B cell (primary cell): ENCODE measurements at regions not wholly inside any gene's neighbourhood (a gene's known extent, or its start where the extent isn't known, plus 50 kb on each side); places are given as distances from the start of the nearest gene placed in this dataset.

Experiments used
- ATAC-seq: fragments of 200-7000 bp; cut with Tn5 transposase; one replicate; pipeline ENCODE4 v1.10.0; 2021; ENCODE audit warnings: low read depth, mild to moderate bottlenecking, moderate number of reproducible peaks, moderate library complexity
- CTCF ChIA-PET: fragments of 350-600 bp; sonication (Branson Sonifier 250); formaldehyde crosslinking; loops from one replicate; lab custom pipeline; 2021; ENCODE audit warnings: antibody characterized with exemption, inconsistent platforms; lab: Charles Lee
- POLR2A ChIA-PET: fragments of 350-600 bp; sonication (Branson Sonifier 250); formaldehyde crosslinking; loops from one replicate; lab custom pipeline; 2021; ENCODE audit warnings: antibody characterized with exemption; lab: Charles Lee
- DNase-seq: peaks from one replicate; pipeline ENCODE4 v3.0.0; 2013
- H2AFZ ChIP-seq: 2 replicates; pipeline ENCODE4 v1.6.1; 2012; ENCODE audit warnings: mild to moderate bottlenecking, low read depth, low read length; ENCODE audit not compliant: insufficient read depth, poor library complexity, severe bottlenecking
- H3K27ac ChIP-seq, 2 donors: 1 replicate in 1 of 2; 2 replicates in 1 of 2; pipeline ENCODE4 v1.5.1; 2012 to 2013; ENCODE audit warnings: low read length in 2 of 2, mild to moderate bottlenecking in 2 of 2, moderate library complexity in 1 of 2
- H3K27me3 ChIP-seq, 4 experiments: fragments of 200-600 bp in 1 of 4; sonication (generic) in 1 of 4; replicated peaks in 1 of 4; 1 replicate in 2 of 4; 2 replicates in 2 of 4; pipeline versions ENCODE4 v1.6.1 to v1.7.0; 2013 to 2016; ENCODE audit warnings: low read length in 3 of 4, mild to moderate bottlenecking in 2 of 4, mixed read lengths in 1 of 4, moderate library complexity in 1 of 4; ENCODE audit not compliant: insufficient read depth in 4 of 4, control insufficient read depth in 3 of 4; ENCODE audit errors: control extremely low read depth in 1 of 4
- H3K36me3 ChIP-seq, 2 experiments: replicated peaks in 1 of 2; 1 replicate in 1 of 2; 2 replicates in 1 of 2; pipeline versions ENCODE4 v1.6.1 to v1.7.1; 2013; ENCODE audit warnings: low read length in 1 of 2; ENCODE audit not compliant: insufficient read depth in 2 of 2, control insufficient read depth in 1 of 2; ENCODE audit errors: control extremely low read depth in 1 of 2, extremely low read depth in 1 of 2
- H3K4me1 ChIP-seq, 2 donors: fragments of 200-600 bp in 1 of 2; sonication (generic) in 1 of 2; 1 replicate in 1 of 2; 2 replicates in 1 of 2; pipeline versions ENCODE4 v1.5.1 to v1.6.1; 2013 to 2017; ENCODE audit warnings: low read length in 2 of 2; ENCODE audit not compliant: control insufficient read depth in 2 of 2, insufficient read depth in 2 of 2
- H3K4me2 ChIP-seq: replicated peaks from 2 replicates; pipeline ENCODE3; 2012; ENCODE audit warnings: mild to moderate bottlenecking, low read depth, low read length; ENCODE audit not compliant: poor library complexity, severe bottlenecking
- H3K4me3 ChIP-seq, 5 experiments: fragments of 200-600 bp in 1 of 5; sonication (generic) in 1 of 5; 1 replicate in 3 of 5; 2 replicates in 2 of 5; pipeline versions ENCODE4 v1.5.1 to v1.7.0; 2011 to 2016; ENCODE audit warnings: low read length in 4 of 5, mild to moderate bottlenecking in 4 of 5, low read depth in 2 of 5, control low read depth in 1 of 5, moderate library complexity in 1 of 5; ENCODE audit not compliant: insufficient read depth in 1 of 5; ENCODE audit errors: control extremely low read depth in 1 of 5, extremely low read depth in 1 of 5
- H3K79me2 ChIP-seq: fragments of 200-600 bp; sonication (generic); one replicate; pipeline ENCODE4 v1.6.0; 2016; ENCODE audit warnings: low read length; ENCODE audit not compliant: control insufficient read depth, insufficient read depth
- H3K9ac ChIP-seq: fragments of 200-600 bp; sonication (generic); 2 replicates; pipeline ENCODE4 v1.6.1; 2017; ENCODE audit warnings: mild to moderate bottlenecking, low read length, moderate library complexity
- H3K9me3 ChIP-seq, 3 donors: one replicate each; pipeline versions ENCODE4 v1.6.1 to v1.7.1; 2013; ENCODE audit warnings: low read length in 2 of 3; ENCODE audit not compliant: control insufficient read depth in 2 of 3, insufficient read depth in 1 of 3; ENCODE audit errors: control extremely low read depth in 1 of 3
- H4K20me1 ChIP-seq: 2 replicates; pipeline ENCODE4 v1.6.0; 2012; ENCODE audit warnings: mild to moderate bottlenecking, low read length; ENCODE audit not compliant: insufficient read depth, control insufficient read depth, poor library complexity, severe bottlenecking
- H3K27ac Mint-ChIP-seq: one replicate; pipeline ENCODE4 v1.8.0; 2021; ENCODE audit warnings: mixed read lengths
- H3K27me3 Mint-ChIP-seq: one replicate; pipeline ENCODE4 v1.8.0; 2021; ENCODE audit warnings: mixed read lengths
- H3K4me1 Mint-ChIP-seq: one replicate; pipeline ENCODE4 v1.8.0; 2021; ENCODE audit warnings: mixed read lengths
- H3K4me3 Mint-ChIP-seq: one replicate; pipeline ENCODE4 v1.8.0; 2021; ENCODE audit warnings: mixed read lengths
- H3K9me3 Mint-ChIP-seq: one replicate; pipeline ENCODE4 v1.8.0; 2022; ENCODE audit warnings: mixed read lengths; ENCODE audit not compliant: insufficient read depth
- CTCF ChIP-seq: fragments of 200-600 bp; IDR thresholded peaks from one replicate; pipeline ENCODE4 v1.8.0; 2022; ENCODE audit warnings: antibody characterized with exemption, mild to moderate bottlenecking
- EZH2 ChIP-seq: IDR thresholded peaks from 2 replicates; pipeline ENCODE4 v1.6.1; 2012; ENCODE audit warnings: borderline replicate concordance, low read depth, mild to moderate bottlenecking, moderate library complexity, low read length; ENCODE audit not compliant: insufficient read depth, poor library complexity, severe bottlenecking
- WGBS: methylation state at CpG from one replicate; pipeline ENCODE4 v1.1.5; 2013; ENCODE audit warnings: missing lambda C conversion rate; ENCODE audit not compliant: insufficient coverage; 5-methylcytosine and 5-hydroxymethylcytosine counted together
- intact Hi-C: fragments of 100-400 bp; cut with micrococcal nuclease; formaldehyde crosslinking; loops from one replicate; pipeline ENCODE4 v1.10.0; 2022

DNA sequence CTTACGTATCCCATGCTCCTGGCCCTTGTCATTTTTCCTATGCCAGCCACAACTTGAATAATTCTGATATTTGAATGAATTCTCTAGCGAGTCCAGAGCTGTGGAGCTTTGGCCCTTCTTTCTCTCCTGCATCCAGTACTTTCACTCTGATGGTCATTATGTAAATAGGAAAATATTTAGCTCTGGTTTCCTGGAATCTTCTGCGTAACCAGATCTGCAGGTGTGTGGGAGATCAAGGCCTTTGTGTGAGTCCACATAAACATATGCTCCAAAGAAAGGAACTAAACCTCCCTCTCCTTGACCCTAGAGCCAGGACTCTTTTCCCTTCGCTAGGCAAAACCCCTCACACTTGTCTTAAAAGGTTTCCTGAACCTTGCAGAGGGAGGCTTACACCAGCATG is 132.5 kb upstream of the THBS1 start:
- Histone ChIP-seq H3K27ac (no peak overlapping the region), H3K36me3 (no peaks in the 10 kb centered on the region), H3K4me2 (no peak overlapping the region), H3K4me3 (no peak overlapping the region), H3K9me3 (no peaks in the 10 kb centered on the region), H4K20me1 (no peaks in the 10 kb centered on the region), H2AFZ (no peak overlapping the region), H3K27me3 (no peaks in the 10 kb centered on the region), H3K4me1 (no peaks in the 10 kb centered on the region), H3K9ac (no peak overlapping the region), H3K79me2 (no peaks in the 10 kb centered on the region)
- no peak for ATAC-seq
- Mint-ChIP-seq H3K27ac (no peak overlapping the region), H3K4me3 (no peak overlapping the region), H3K27me3 (peaks cover 4% of the 10 kb centered on the region), H3K9me3 (no peaks in the 10 kb centered on the region), H3K4me1 (no peaks in the 10 kb centered on the region)
- no peak for DNase-seq
- ChIA-PET CTCF (no interaction called here), POLR2A (no interaction called here)
- no CpG with 5 or more reads among the region's 4 CpGs for WGBS
- TF ChIP-seq CTCF (no peak), EZH2 (no peak)
- intact Hi-C loops: no loop called here

GRCh38 chr15:39451121-39451688 is 129.7 kb upstream of the THBS1 start:
- no peaks in the 10 kb centered on the region for H3K36me3 ChIP-seq
- Mint-ChIP-seq H3K4me3 (no peak overlapping the region), H3K9me3 (no peaks in the 10 kb centered on the region), H3K27ac (no peak overlapping the region), H3K4me1 (no peaks in the 10 kb centered on the region), H3K27me3 (peaks cover 6% of the 10 kb centered on the region)
- H3K9me3 ChIP-seq: no peaks in the 10 kb centered on the region
- no peak overlapping the region for H3K4me2 ChIP-seq
- CTCF ChIA-PET: no interaction called here
- H3K4me1 ChIP-seq: no peaks in the 10 kb centered on the region
- no peaks in the 10 kb centered on the region for H3K27me3 ChIP-seq
- no peaks in the 10 kb centered on the region for H3K79me2 ChIP-seq
- no peak overlapping the region for H2AFZ ChIP-seq
- no peak for TF ChIP-seq CTCF
- TF ChIP-seq EZH2: no peak
- H3K27ac ChIP-seq: no peak overlapping the region
- WGBS: 100% methylated on average over 1 of the region's 1 CpG
- H3K4me3 ChIP-seq: no peak overlapping the region
- ATAC-seq: no peak
- POLR2A ChIA-PET: no interaction called here
- intact Hi-C loops: no loop called here
- no peak overlapping the region for H3K9ac ChIP-seq
- DNase-seq: no peak
- H4K20me1 ChIP-seq: no peaks in the 10 kb centered on the region
